ENCODE measurements at regions not wholly inside any gene's neighbourhood (a gene's known extent, or its start where the extent isn't known, plus 50 kb on each side); places are given as distances from the start of the nearest gene placed in this dataset.
A peak's percentile ranks its signal among the peaks of the same experiment; 100 is the strongest.
"Not testable (repeated sequence)": the region's sequence is repeated elsewhere in the genome, so short reads cannot be mapped to it uniquely, and the experiment has no call there.

- H3K27me3 Mint-ChIP-seq = peaks cover 15% of the 10 kb centered on the region
- peaks cover 9% of the 10 kb centered on the region for H3K9me3 Mint-ChIP-seq
- no peaks in the 10 kb centered on the region for H3K4me1 Mint-ChIP-seq
- no peaks in the 10 kb centered on the region for H3K36me3 Mint-ChIP-seq
- H3K27ac Mint-ChIP-seq = no peak overlapping the region
- no peak for ATAC-seq
- no peak overlapping the region for H3K4me3 Mint-ChIP-seq
Observed at GRCh38 chr9:1173993-1174392, 123.8 kb downstream of the DMRT2 start.

- Mint-ChIP-seq H3K36me3 (no peaks in the 10 kb centered on the region), H3K4me3 (no peak overlapping the region), H3K9me3 (peaks cover 7% of the 10 kb centered on the region), H3K27me3 (peaks cover 22% of the 10 kb centered on the region), H3K4me1 (no peaks in the 10 kb centered on the region), H3K27ac (no peak overlapping the region)
- ATAC-seq = no peak
Observed at GRCh38 chr9:1179366-1179765, 129.2 kb downstream of the DMRT2 start.

- H3K36me3 Mint-ChIP-seq = no peaks in the 10 kb centered on the region
- no peaks in the 10 kb centered on the region for H3K4me1 Mint-ChIP-seq
- no peak overlapping the region for H3K4me3 Mint-ChIP-seq
- H3K27me3 Mint-ChIP-seq = peaks cover 6% of the 10 kb centered on the region
- peaks cover 11% of the 10 kb centered on the region for H3K9me3 Mint-ChIP-seq
- no peak for ATAC-seq
- H3K27ac Mint-ChIP-seq = no peak overlapping the region
Observed at GRCh38 chr9:1184146-1184545, 134.0 kb downstream of the DMRT2 start.

GRCh38 chr9:1187137-1187536 is 137.0 kb downstream of the DMRT2 start:
- H3K4me3 Mint-ChIP-seq, H3K27me3 Mint-ChIP-seq, H3K27ac Mint-ChIP-seq, ATAC-seq, H3K4me1 Mint-ChIP-seq, H3K36me3 Mint-ChIP-seq: not testable (repeated sequence)
- H3K9me3 Mint-ChIP-seq = peaks cover 13% of the 10 kb centered on the region

GRCh38 chr9:1195636-1196035 is 145.5 kb downstream of the DMRT2 start:
- not testable (repeated sequence) for H3K9me3 Mint-ChIP-seq, H3K27me3 Mint-ChIP-seq, H3K36me3 Mint-ChIP-seq, H3K4me1 Mint-ChIP-seq, H3K27ac Mint-ChIP-seq, H3K4me3 Mint-ChIP-seq, ATAC-seq

GRCh38 chr9:1198085-1198484 is 147.9 kb downstream of the DMRT2 start:
- Mint-ChIP-seq H3K27ac (no peak overlapping the region), H3K36me3 (no peaks in the 10 kb centered on the region), H3K4me1 (no peaks in the 10 kb centered on the region), H3K27me3 (no peaks in the 10 kb centered on the region), H3K4me3 (no peak overlapping the region), H3K9me3 (peaks cover under 1% of the 10 kb centered on the region)
- ATAC-seq = no peak

- Mint-ChIP-seq H3K36me3 (no peaks in the 10 kb centered on the region), H3K9me3 (no peaks in the 10 kb centered on the region), H3K4me3 (no peak overlapping the region), H3K27me3 (no peaks in the 10 kb centered on the region), H3K4me1 (no peaks in the 10 kb centered on the region), H3K27ac (no peak overlapping the region)
- ATAC-seq = no peak
Observed at GRCh38 chr9:1200847-1201251, 150.7 kb downstream of the DMRT2 start.

GRCh38 chr9:1201262-1201661 is 151.1 kb downstream of the DMRT2 start:
- Mint-ChIP-seq H3K36me3 (no peaks in the 10 kb centered on the region), H3K27ac (no peak overlapping the region), H3K9me3 (no peaks in the 10 kb centered on the region), H3K4me3 (no peak overlapping the region), H3K4me1 (no peaks in the 10 kb centered on the region), H3K27me3 (no peaks in the 10 kb centered on the region)
- ATAC-seq = no peak

GRCh38 chr9:1201901-1202300 is 151.7 kb downstream of the DMRT2 start:
- no peaks in the 10 kb centered on the region for H3K9me3 Mint-ChIP-seq
- H3K36me3 Mint-ChIP-seq = no peaks in the 10 kb centered on the region
- no peak overlapping the region for H3K27ac Mint-ChIP-seq
- no peak for ATAC-seq
- H3K27me3 Mint-ChIP-seq = peaks cover under 1% of the 10 kb centered on the region
- H3K4me1 Mint-ChIP-seq = no peaks in the 10 kb centered on the region
- H3K4me3 Mint-ChIP-seq = no peak overlapping the region

GRCh38 chr9:1202512-1203280 is 152.5 kb downstream of the DMRT2 start:
- H3K9me3 Mint-ChIP-seq = peaks cover 3% of the 10 kb centered on the region
- peaks cover 9% of the 10 kb centered on the region for H3K27me3 Mint-ChIP-seq
- ATAC-seq = no peak
- H3K27ac Mint-ChIP-seq = no peak overlapping the region
- H3K36me3 Mint-ChIP-seq = no peaks in the 10 kb centered on the region
- H3K4me1 Mint-ChIP-seq = no peaks in the 10 kb centered on the region
- no peak overlapping the region for H3K4me3 Mint-ChIP-seq

- H3K36me3 Mint-ChIP-seq = no peaks in the 10 kb centered on the region
- no peak overlapping the region for H3K4me3 Mint-ChIP-seq
- peaks cover 7% of the 10 kb centered on the region for H3K9me3 Mint-ChIP-seq
- ATAC-seq = no peak
- peaks cover 9% of the 10 kb centered on the region for H3K27me3 Mint-ChIP-seq
- no peaks in the 10 kb centered on the region for H3K4me1 Mint-ChIP-seq
- H3K27ac Mint-ChIP-seq = no peak overlapping the region
Observed at GRCh38 chr9:1207686-1208085, 157.5 kb downstream of the DMRT2 start.

- peaks cover 9% of the 10 kb centered on the region for H3K27me3 Mint-ChIP-seq
- H3K9me3 Mint-ChIP-seq = peaks cover 7% of the 10 kb centered on the region
- no peak for ATAC-seq
- H3K4me3 Mint-ChIP-seq = no peak overlapping the region
- H3K36me3 Mint-ChIP-seq = no peaks in the 10 kb centered on the region
- no peak overlapping the region for H3K27ac Mint-ChIP-seq
- H3K4me1 Mint-ChIP-seq = no peaks in the 10 kb centered on the region
Observed at GRCh38 chr9:1208157-1208556, 158.0 kb downstream of the DMRT2 start.

- H3K4me1 Mint-ChIP-seq = no peaks in the 10 kb centered on the region
- peak; percentile 13 for ATAC-seq
- peaks cover 9% of the 10 kb centered on the region for H3K27me3 Mint-ChIP-seq
- no peak overlapping the region for H3K4me3 Mint-ChIP-seq
- no peaks in the 10 kb centered on the region for H3K36me3 Mint-ChIP-seq
- H3K27ac Mint-ChIP-seq = no peak overlapping the region
- H3K9me3 Mint-ChIP-seq = peaks cover 7% of the 10 kb centered on the region
Observed at GRCh38 chr9:1210954-1211353, 160.8 kb downstream of the DMRT2 start.

- Mint-ChIP-seq H3K4me1 (no peaks in the 10 kb centered on the region), H3K9me3 (no peaks in the 10 kb centered on the region), H3K4me3 (no peak overlapping the region), H3K27me3 (no peaks in the 10 kb centered on the region), H3K36me3 (no peaks in the 10 kb centered on the region), H3K27ac (no peak overlapping the region)
- no peak for ATAC-seq
Observed at GRCh38 chr9:1216532-1216931, 166.4 kb downstream of the DMRT2 start.

GRCh38 chr9:1217076-1217475 is 166.9 kb downstream of the DMRT2 start:
- H3K27me3 Mint-ChIP-seq = no peaks in the 10 kb centered on the region
- H3K4me1 Mint-ChIP-seq = no peaks in the 10 kb centered on the region
- no peaks in the 10 kb centered on the region for H3K36me3 Mint-ChIP-seq
- H3K4me3 Mint-ChIP-seq = no peak overlapping the region
- H3K27ac Mint-ChIP-seq = no peak overlapping the region
- no peaks in the 10 kb centered on the region for H3K9me3 Mint-ChIP-seq
- ATAC-seq = no peak

GRCh38 chr9:1219284-1219683 is 169.1 kb downstream of the DMRT2 start:
- no peaks in the 10 kb centered on the region for H3K27me3 Mint-ChIP-seq
- no peak overlapping the region for H3K4me3 Mint-ChIP-seq
- no peaks in the 10 kb centered on the region for H3K36me3 Mint-ChIP-seq
- ATAC-seq = no peak
- H3K9me3 Mint-ChIP-seq = no peaks in the 10 kb centered on the region
- H3K4me1 Mint-ChIP-seq = no peaks in the 10 kb centered on the region
- H3K27ac Mint-ChIP-seq = no peak overlapping the region
